DND-41 (cell line): ENCODE measurements at regions not wholly inside any gene's neighbourhood (a gene's known extent, or its start where the extent isn't known, plus 50 kb on each side); places are given as distances from the start of the nearest gene placed in this dataset.
A peak's percentile ranks its signal among the peaks of the same experiment; 100 is the strongest.

Source experiments
- ATAC-seq: fragments of 200-7000 bp; cut with Tn5 transposase; 3 replicates; pipeline ENCODE4 v1.9.1; 2021; ENCODE audit warnings: low read depth; ENCODE audit not compliant: insufficient read depth
- DNase-seq: peaks from one replicate; pipeline ENCODE4 v3.0.0-alpha.2; 2020
- H2AFZ ChIP-seq: 2 replicates; pipeline ENCODE4 v1.6.0; 2012; ENCODE audit warnings: low read depth, low read length
- H3K27ac ChIP-seq: 2 replicates; pipeline ENCODE4 v1.5.1; 2012; ENCODE audit warnings: low read length, inconsistent platforms
- H3K27me3 ChIP-seq: fragments of 200-600 bp; sonication (generic); 2 replicates; pipeline ENCODE4 v1.6.0; 2012; ENCODE audit warnings: low read length, mild to moderate bottlenecking, inconsistent platforms; ENCODE audit not compliant: insufficient read depth, poor library complexity
- H3K36me3 ChIP-seq: 2 replicates; pipeline ENCODE4 v1.5.1; 2012; ENCODE audit warnings: low read length, inconsistent platforms; ENCODE audit not compliant: insufficient read depth
- H3K4me1 ChIP-seq: 2 replicates; pipeline ENCODE4 v1.5.1; 2012; ENCODE audit warnings: mild to moderate bottlenecking, low read length; ENCODE audit not compliant: insufficient read depth
- H3K4me2 ChIP-seq: 2 replicates; pipeline ENCODE4 v1.6.0; 2012; ENCODE audit warnings: mild to moderate bottlenecking, moderate library complexity, low read length, inconsistent platforms; ENCODE audit not compliant: insufficient read depth
- H3K4me3 ChIP-seq, 2 experiments: fragments of 200-600 bp in 1 of 2; shearing (Covaris generic) in 1 of 2; 2 replicates each; pipeline ENCODE4 v1.5.1; 2012 to 2016; ENCODE audit warnings: inconsistent platforms in 2 of 2, low read length in 2 of 2, mild to moderate bottlenecking in 2 of 2, low read depth in 1 of 2, moderate library complexity in 1 of 2
- H3K79me2 ChIP-seq: 2 replicates; pipeline ENCODE4 v1.6.0; 2012; ENCODE audit warnings: low read length, inconsistent platforms; ENCODE audit not compliant: insufficient read depth
- H3K9ac ChIP-seq: 2 replicates; pipeline ENCODE4 v1.6.0; 2012; ENCODE audit warnings: low read depth, mild to moderate bottlenecking, inconsistent platforms, low read length, moderate library complexity
- H3K9me3 ChIP-seq: 2 replicates; pipeline ENCODE4 v1.5.1; 2012; ENCODE audit warnings: low read length, moderate library complexity, mild to moderate bottlenecking, inconsistent platforms; ENCODE audit not compliant: insufficient read depth, severe bottlenecking
- H4K20me1 ChIP-seq: 2 replicates; pipeline ENCODE4 v1.6.0; 2012; ENCODE audit warnings: low read length; ENCODE audit not compliant: insufficient read depth
- CTCF ChIP-seq: IDR thresholded peaks from 2 replicates; pipeline ENCODE4 v1.5.1; 2012; ENCODE audit warnings: borderline replicate concordance, low read length, moderate library complexity, mild to moderate bottlenecking; ENCODE audit not compliant: poor library complexity, severe bottlenecking; ENCODE audit errors: extremely low read depth
- EZH2 ChIP-seq: IDR thresholded peaks from 3 replicates; pipeline ENCODE4 v1.6.1; 2012; ENCODE audit warnings: borderline replicate concordance, low read depth, mild to moderate bottlenecking, moderate library complexity, low read length, inconsistent platforms; ENCODE audit not compliant: severe bottlenecking

- Histone ChIP-seq H3K4me2 (no peak overlapping the region), H3K4me3 (no peak overlapping the region), H3K9me3 (no peaks in the 10 kb centered on the region), H3K79me2 (no peaks in the 10 kb centered on the region), H3K36me3 (no peaks in the 10 kb centered on the region), H4K20me1 (no peaks in the 10 kb centered on the region; the same call in none of the 2 replicates), H3K27me3 (peaks cover 27% of the 10 kb centered on the region), H3K4me1 (no peaks in the 10 kb centered on the region), H3K9ac (no peak overlapping the region), H2AFZ (no peak overlapping the region), H3K27ac (no peak overlapping the region)
- DNase-seq: no peak
- ATAC-seq: no peak
- TF ChIP-seq CTCF: no peak
- no peak for TF ChIP-seq EZH2
Observed at GRCh38 chr14:22007363-22007762, 333.7 kb upstream of the OR4E1 start.

GRCh38 chr14:22003461-22003860 lies 329.8 kb upstream of the OR4E1 start:
- H2AFZ ChIP-seq: no peak overlapping the region
- DNase-seq: peak; percentile 34
- no peak for TF ChIP-seq CTCF
- no peak for TF ChIP-seq EZH2

GRCh38 chr14:22002860-22003284 lies 329.3 kb upstream of the OR4E1 start:
- TF ChIP-seq EZH2: no peak
- TF ChIP-seq CTCF: peak; percentile 83
- Histone ChIP-seq H3K36me3 (no peaks in the 10 kb centered on the region), H3K4me3 (no peak overlapping the region), H2AFZ (no peak overlapping the region), H3K27me3 (peaks cover 15% of the 10 kb centered on the region), H3K79me2 (no peaks in the 10 kb centered on the region), H3K27ac (no peak overlapping the region), H3K4me1 (no peaks in the 10 kb centered on the region), H4K20me1 (no peaks in the 10 kb centered on the region), H3K9me3 (no peaks in the 10 kb centered on the region), H3K4me2 (no peak overlapping the region), H3K9ac (no peak overlapping the region)
- DNase-seq: peak; percentile 69
- peak; percentile 85 for ATAC-seq

More at GRCh38 chr14:22003461-22003860, 329.8 kb upstream of the OR4E1 start:
- Histone ChIP-seq H3K9ac (no peak overlapping the region), H3K4me1 (no peaks in the 10 kb centered on the region), H3K9me3 (no peaks in the 10 kb centered on the region), H3K4me2 (no peak overlapping the region), H3K27me3 (peaks cover 12% of the 10 kb centered on the region), H3K79me2 (no peaks in the 10 kb centered on the region), H4K20me1 (no peaks in the 10 kb centered on the region; the same call in 1 of the 2 replicates), H3K36me3 (no peaks in the 10 kb centered on the region), H3K27ac (no peak overlapping the region), H3K4me3 (no peak overlapping the region)
- ATAC-seq: peak; percentile 71

GRCh38 chr14:21999402-21999801 lies 325.8 kb upstream of the OR4E1 start:
- DNase-seq (no peak), ATAC-seq (no peak)
- no peaks in the 10 kb centered on the region for H3K9me3 ChIP-seq
- no peak overlapping the region for H3K9ac ChIP-seq
- no peaks in the 10 kb centered on the region for H3K79me2 ChIP-seq
- no peak overlapping the region for H3K4me3 ChIP-seq
- no peaks in the 10 kb centered on the region; the same call in 1 of the 2 replicates for H4K20me1 ChIP-seq
- no peak overlapping the region for H3K27ac ChIP-seq
- H3K4me2 ChIP-seq: no peak overlapping the region
- no peak overlapping the region for H2AFZ ChIP-seq
- H3K27me3 ChIP-seq: peaks cover 21% of the 10 kb centered on the region
- no peaks in the 10 kb centered on the region for H3K4me1 ChIP-seq
- TF ChIP-seq CTCF: no peak
- TF ChIP-seq EZH2: no peak
- no peaks in the 10 kb centered on the region for H3K36me3 ChIP-seq
